GM12872 (cell line): ENCODE measurements at regions not wholly inside any gene's neighbourhood (a gene's known extent, or its start where the extent isn't known, plus 50 kb on each side); places are given as distances from the start of the nearest gene placed in this dataset.

Experiments used
- TF ChIP-seq, protein P1 (sequence below): IDR thresholded peaks from 3 replicates; pipeline ENCODE4 v1.5.1; 2011; ENCODE audit warnings: low read depth, mild to moderate bottlenecking, low read length, moderate library complexity; ENCODE audit not compliant: insufficient read depth

DNA sequence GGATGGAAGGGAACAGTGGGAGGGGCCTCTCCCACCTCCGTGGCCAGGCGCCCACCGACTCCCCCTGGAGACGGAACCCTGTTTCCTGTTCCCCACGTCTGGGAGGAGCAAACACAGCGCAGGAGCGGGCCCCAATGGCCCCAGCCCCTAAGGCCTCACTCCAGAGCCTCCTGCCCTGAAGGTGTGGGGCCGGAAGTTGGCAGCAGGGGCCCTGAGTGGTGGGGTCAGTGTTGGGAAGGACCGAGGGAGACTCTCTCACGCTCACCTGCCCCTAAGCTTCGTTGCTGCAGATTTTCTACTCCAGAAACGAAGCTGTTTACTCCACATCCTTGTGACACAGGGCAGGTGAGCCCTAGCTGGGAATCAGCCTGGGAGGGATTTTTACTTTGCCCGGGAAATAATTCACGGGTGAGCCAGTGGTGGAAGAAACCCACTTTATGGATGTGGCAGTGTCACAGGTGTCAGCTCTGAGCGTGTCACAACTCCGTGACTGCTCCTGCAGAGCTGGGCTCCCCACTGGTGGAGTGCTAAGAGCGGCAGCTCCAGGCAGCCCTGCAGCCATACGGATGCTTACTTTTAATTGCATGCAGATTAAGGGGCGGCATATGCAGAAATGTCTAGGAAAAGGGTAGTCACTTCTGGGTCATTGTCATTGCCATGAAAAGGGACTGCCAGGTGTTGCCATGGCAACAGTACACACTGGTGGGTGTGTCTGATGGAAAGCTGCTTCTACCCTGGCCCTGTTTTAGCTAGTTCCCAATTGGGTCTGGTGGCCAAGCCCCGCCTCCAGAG, 77.5 kb upstream of the OLFM1 start:
- TF ChIP-seq, protein P1, sequence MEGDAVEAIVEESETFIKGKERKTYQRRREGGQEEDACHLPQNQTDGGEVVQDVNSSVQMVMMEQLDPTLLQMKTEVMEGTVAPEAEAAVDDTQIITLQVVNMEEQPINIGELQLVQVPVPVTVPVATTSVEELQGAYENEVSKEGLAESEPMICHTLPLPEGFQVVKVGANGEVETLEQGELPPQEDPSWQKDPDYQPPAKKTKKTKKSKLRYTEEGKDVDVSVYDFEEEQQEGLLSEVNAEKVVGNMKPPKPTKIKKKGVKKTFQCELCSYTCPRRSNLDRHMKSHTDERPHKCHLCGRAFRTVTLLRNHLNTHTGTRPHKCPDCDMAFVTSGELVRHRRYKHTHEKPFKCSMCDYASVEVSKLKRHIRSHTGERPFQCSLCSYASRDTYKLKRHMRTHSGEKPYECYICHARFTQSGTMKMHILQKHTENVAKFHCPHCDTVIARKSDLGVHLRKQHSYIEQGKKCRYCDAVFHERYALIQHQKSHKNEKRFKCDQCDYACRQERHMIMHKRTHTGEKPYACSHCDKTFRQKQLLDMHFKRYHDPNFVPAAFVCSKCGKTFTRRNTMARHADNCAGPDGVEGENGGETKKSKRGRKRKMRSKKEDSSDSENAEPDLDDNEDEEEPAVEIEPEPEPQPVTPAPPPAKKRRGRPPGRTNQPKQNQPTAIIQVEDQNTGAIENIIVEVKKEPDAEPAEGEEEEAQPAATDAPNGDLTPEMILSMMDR, result no peak

DNA sequence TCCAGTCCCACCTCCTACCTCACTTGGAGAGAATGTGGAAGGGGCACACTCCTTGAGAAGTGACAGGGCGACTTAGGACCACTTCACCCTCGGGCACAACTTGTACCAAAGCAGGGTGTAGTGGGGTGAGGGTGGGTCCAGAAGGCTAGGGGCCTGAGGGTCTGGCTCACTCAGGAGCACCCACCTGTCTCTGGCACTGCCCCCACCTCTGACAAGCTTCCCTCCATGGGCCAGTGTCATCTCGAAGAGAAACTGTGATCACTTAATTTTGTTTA, 76.9 kb upstream of the OLFM1 start:
- TF ChIP-seq, protein P1, result no peak

DNA sequence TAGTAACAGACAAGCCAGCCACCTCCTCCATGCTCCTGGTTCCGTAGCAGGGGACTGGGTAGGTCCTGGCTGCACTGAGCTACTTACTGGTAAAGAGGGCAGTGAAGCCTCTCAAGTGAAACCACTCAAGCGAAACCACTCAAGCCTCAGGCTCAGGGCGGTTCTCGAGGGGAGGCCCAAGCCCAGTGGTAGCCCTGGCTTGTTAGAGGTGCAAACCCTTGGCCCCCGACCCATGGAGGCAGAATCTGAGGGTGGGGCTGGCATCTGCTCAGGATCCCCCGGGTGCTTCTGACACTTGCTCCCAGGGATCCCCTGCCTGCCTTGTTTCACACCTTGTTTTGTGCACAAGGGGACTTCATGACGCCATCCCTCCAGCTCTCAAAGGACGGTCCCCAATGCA, 76.5 kb upstream of the OLFM1 start:
- TF ChIP-seq, protein P1, result no peak

DNA sequence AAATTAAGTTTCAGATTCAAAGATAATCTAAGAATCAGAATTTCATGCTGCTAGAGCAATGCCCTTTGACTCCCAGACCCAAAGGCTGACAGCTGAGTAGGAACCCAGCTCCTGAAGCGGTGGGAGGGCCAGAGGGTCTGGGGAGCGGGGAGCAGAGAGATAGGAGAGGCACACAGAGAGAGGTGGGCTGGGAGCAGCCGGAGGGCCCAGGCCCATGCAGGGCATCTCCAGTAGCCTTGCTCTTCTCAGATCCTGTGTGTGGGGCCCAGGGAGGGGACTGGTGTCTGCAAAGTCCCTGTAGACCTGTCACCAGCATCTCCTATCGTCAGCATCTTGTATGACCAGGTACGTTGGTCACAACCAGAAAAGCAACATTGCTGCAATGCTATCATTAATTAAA, 75.3 kb upstream of the OLFM1 start:
- TF ChIP-seq, protein P1, result no peak; the same call in 2 of the 3 replicates

DNA sequence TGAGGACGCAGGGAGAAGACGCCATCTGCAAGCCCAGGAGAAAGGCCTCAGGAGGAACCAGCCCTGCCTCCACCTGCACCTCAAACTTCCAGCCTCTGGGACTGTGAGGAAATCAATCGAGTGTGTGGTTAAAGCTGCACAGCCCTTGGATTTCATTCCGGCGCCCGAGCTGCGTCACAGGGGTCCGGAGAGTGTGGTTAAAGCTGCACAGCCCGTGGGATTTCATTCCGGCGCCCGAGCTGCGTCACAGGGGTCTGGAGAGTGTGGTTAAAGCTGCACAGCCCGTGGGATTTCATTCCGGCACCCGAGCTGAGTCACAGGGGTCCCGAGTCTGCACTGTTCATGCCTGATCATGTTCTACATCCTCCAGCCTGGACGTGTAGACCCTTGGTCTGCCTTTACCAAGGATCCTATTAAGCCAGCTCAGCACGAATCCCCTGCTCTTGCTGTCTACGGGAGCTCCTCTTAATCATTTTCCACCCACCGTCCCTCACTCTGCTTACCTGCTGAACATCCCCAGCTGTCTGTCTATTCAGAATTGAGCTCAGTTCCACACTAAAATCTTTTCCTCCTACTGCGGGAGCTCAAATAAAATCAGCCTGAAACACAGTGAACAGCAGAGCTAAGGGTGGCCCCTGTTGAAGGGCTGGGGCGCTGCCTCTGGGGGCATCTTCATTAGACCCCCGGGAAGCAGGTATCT, 73.0 kb upstream of the OLFM1 start:
- TF ChIP-seq, protein P1, result no peak

DNA sequence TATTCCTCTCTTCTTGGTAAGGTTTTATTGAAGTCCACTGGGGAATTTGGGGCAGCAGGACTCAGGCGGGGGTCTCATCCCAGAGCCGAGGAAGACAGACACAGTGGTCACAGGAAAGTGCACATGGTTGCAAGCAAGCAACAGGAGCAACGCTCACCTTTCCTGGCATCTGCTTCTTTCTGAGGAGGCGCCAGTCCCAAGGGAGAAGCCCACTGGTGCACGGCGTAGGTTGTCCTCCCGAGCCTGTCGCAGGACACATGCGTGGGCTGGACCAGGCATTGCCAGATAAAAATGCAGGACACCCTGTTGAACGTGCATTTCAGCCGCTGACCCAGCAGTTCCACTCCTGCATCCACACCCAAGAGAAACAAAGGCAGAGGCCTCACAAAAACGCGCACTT, 72.4 kb upstream of the OLFM1 start:
- TF ChIP-seq, protein P1, result no peak

DNA sequence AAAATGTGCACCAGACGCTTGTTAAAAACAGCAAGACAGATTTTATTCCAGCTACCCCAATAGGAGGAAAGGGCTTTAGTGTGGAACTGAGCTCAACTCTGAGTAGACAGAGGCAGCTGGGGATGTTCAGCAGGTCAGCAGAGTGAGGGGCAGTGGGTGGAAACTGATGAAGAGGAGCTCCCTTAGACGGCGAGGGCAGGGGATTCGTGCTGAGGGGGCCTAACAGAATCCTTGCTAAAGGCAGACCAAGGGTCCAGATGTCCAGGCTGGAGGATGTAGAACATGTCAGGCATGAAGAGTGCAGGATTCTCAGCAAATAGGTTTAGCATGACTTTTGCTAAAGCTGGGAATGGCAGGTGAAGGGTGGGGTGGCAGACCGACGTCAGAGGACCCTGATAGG, 71.9 kb upstream of the OLFM1 start:
- TF ChIP-seq, protein P1, result no peak
